NCI-H510A (cell line): ENCODE measurements at regions not wholly inside any gene's neighbourhood (a gene's known extent, or its start where the extent isn't known, plus 50 kb on each side); places are given as distances from the start of the nearest gene placed in this dataset.
"Not testable (repeated sequence)": the region's sequence is repeated elsewhere in the genome, so short reads cannot be mapped to it uniquely, and the experiment has no call there.

Experiments
- DNase-seq: peaks from one replicate; lab custom pipeline; 2025; lab: John Stamatoyannopoulos, UW

DNA sequence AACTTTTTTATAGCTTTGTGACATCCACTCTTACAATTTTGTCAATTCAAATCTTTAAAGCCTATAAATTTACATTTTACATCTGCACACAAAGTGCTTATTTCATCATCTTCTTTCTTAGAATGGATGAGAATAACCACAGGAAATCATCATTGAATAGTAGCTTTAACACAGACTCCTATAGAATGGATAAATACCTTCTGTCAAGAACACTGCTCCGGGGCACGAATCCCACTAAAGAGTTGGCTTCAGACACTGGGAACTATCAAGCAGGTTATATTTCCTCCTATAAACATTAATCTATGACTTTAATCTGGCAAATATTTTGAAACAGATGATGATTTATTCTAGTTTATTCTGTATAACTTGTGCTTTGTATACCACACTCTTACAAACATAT lies 269.7 kb upstream of the TPK1 start:
- DNase-seq = no peak

DNA sequence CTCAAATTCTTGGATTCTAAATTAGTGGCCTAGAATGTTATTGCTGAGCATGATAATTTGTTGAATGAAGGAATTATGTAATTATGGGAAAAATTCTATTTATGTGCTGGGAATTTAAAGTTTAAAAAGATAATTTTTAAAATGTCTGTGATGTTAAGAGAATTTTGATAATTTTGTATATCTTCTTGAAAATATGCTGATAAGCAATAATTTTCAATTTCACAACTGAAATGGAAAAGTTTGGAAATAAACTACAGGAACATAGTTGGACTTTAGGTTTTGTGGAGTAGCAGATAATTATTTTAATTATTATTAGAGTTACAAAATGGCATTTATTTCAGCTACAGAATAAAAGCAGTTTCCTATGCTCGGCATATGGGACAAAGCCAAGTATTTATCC lies 268.5 kb upstream of the TPK1 start:
- no peak for DNase-seq

DNA sequence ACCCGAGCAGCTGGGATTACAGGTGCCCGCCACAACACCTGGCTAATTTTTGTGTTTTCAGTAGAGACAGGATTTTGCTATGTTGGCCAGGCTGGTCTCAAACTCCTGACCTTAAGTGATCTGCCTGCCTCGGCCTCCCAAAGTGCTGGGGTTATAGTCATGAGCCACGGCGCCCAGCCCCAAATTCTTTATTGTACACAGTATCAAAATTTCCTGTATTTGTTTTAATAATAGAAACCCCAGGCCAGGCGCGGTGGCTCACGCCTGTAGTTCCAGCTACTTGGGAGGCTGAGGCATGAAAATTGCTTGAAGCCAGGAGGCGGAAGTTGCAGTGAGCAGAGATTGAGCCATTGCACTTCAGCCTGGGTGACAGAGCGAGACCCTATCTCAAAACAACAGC lies 266.3 kb upstream of the TPK1 start:
- DNase-seq = not testable (repeated sequence)

DNA sequence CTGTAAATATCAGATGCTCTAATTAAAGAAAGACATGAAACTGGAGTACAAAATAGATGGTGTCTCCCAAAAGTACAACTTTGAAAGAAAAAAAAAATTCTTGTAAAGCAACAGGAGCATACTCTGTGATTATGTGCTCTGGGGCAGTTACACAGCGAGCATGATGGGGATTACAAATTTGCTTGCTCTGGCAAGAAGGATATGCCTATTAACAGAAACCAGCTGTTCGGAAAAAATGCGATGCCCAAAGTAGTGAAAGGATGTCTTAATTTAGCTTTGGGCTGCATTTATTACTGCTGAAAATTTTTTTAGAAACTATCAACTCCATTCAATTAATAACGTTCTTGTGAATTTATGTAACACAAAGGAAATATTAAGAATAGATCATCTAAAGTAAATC lies 256.9 kb upstream of the TPK1 start:
- DNase-seq = no peak

DNA sequence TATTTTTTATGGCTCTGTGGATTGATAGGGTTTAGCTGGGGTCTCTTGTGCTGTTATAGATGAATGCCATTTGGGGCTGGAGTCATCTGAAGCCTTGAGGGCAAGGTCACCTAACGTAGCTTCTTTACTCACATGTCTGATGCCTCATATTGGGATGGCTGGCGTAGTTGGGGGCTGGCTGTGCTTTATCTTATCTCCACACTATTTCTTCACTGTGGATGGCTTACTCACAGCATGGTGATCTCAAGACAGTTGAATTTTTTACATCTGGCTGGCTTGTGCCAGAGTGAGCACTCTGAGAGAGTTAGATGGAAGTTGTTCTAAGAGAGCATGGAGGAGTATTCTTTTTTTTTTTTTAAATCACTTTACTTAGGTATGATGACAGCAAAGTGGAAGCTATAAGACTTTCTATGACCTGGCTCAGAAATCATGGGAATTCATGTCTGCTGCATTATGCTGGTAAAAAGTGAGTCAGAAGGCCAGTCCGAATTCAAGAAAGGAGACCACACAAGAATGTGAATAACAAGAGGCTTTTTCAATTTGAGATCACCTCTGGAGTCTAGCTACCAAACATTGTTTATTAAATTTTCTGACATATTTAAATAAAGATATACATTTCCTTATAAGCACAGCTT lies 252.4 kb upstream of the TPK1 start:
- no peak for DNase-seq

DNA sequence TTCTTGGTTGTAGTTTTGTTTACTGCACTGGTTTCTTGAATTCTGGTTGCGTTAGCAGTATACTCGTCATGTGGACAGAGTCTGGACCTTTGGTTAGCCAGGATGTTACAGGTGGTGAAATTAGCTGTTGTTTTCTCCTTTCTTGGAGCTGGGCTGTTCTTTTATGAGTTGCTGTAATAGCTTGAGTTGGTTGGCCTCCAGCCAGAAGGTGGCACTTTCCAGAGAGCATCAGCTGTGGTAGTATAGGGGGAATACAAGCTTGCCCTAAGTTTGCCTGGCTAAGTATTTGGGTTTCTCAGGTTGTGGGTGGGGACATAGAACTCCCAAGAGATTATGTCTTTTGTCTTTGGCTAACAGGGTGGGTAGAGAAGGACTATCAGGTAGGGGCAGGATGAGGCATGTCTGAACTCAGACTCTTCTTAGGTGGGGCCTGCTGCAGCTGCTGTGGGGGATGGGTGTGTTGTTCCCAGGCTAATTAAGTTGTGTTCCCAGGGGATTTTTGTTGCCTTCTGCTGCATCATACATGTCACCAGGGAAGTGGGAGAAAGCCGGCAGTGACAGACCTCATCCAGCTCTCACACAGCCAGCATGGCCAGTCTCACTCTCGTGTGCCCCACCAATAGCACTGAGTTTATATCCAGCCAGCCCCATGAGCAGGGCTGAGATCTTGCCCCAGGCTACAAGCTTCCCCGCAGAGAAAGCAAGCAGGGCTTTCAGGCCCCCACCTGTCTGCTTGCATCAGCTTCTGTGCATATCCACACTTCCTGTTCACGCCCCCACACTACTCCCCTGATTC lies 246.7 kb upstream of the TPK1 start:
- no peak for DNase-seq

DNA sequence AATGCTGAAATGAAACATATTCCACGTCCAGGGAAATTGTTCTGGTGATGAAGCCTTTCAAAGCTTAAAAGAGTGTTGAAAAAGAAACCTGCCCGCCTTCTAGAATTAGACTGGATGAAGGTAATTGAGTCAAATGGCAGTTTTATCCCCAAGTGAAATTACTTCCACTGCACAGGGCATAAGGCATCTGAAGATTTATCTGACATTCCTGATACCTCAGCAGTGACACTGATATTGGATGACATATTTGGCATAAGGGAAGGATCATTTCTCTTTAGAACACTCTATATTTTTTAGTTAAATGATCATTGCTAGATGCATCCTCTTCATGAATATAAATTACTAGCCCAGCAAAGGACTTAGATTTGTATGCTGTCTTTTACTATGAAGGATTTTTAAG lies 229.6 kb upstream of the TPK1 start:
- no peak for DNase-seq

DNA sequence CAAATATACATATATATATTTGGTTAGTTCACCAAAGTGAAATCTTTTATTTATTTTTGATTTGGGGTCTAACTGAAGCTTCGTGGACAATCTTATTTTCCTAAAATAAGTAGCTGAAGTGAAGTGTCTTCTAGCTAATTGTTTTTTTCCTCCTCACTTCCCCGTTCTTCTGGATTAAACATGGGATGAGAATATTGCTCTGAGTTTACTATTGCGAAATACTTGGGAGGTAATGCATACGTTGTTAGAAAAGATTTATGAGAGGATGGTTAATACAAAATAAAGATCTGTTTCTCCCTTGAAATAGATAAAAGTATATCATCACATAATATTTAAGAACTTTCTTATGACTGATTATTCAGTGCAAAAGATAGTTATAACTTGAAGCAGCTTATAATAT lies 228.3 kb upstream of the TPK1 start:
- DNase-seq = no peak

DNA sequence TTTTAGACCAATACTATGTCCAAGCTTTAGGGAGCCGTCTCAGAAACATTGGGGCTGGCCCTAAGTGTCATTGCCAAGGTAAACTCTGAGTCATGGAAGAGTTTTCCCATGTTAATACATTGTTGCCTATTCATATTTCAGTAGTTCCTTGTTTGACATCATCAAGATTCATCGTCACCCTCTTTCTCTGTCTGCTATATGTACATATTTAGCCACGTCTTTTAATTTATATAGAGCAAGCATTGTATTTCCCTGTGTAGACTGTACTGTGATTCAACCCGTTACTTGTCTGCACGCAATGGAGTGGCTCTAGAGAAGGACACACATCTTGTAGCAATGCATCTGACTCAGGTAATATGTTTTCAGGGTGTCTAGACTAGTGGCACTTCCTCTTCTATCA lies 217.9 kb upstream of the TPK1 start:
- no peak for DNase-seq

DNA sequence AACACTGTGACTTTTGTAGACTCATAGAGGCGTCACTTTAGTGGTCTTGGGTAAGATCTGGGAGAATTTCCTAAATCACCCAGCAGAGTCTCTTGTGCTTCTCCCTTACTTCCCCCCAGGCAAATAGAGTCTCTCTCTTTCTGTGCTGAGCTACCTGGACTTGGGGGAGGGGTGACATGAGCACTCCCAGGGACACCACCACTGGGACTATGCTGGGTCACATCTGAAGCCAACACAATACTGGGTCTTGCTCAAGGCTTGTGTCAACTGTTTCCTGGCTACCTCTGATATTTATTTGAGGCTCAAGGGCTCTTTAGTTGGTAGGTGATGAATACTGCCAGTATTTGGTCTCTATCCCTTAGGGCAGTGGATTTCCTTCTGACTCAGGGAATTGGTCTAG lies 214.6 kb upstream of the TPK1 start:
- peak; percentile 6 for DNase-seq

DNA sequence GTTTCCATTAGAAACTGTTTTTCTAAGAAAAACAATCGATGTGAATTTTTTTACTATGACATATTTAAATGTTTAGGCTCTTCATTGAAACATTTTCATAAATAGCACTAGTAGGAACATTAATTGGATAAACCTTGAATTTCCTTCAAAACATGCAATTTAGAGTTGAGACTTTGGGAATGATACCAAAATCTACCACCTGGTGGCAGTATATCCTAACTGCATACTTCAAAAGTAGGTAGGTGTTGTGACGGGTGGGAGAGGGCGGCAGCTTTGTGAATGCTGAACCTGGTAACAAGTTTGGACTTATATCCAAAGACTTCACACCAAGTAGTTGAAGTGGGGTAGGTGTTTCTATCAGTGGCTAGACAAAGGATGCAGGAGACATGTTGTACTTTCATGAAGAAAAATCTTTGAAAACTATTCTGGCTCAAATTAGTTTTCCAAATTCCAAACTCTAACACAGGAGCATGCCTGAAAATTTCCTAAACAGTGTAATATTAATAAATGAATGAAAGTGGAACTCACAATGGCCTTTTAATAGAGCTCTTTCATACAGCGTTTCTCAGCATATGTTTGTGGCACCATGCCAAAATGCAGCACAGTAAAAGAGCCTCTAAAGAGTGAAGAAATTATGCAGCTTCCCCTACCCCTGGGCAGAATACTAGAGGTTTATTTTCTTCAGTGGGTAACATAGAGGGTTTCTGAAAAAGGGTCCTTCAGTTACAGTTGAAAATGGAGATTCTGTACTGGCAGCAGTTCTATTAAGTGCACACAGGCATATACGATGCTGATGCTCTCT lies 201.0 kb upstream of the TPK1 start:
- DNase-seq = peak; percentile 2

DNA sequence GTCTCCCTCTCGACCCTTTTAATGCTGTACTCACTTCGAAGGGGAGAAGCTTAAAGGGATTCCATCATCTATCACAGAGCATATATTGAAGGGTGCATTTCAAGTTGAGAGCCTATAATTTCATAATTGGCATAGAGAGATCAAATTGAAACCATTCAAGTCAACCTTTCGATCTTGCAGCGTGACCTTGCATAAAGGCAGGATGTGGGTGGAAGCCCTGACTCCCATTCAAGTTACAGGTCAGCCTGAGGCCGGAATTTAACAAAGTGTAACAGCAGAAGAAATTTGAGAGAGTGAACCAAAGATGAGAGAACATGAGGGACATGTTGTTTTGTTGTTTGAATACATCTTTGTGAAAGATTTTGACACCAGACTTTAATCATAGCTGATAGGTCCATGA lies 195.3 kb upstream of the TPK1 start:
- no peak for DNase-seq

DNA sequence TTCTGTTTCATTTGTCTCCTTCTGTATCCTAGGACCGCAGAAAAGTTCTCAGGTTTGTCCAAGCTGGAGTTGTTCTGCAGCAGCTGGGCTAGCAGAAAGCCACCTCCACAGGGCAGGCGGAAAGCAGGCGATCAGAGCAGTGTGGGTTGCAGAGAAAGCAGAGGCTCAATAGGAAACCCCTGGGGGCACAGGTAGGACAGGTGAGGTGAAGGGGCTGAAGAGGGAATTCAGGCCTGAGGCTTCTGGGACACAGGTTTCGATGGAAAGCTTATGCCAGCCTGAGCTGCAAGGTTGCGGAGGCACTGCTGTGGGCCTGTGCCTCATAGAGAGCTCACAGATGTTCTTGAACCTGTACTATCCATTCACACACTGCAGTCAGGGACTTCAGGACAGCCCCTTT lies 194.9 kb upstream of the TPK1 start:
- no peak for DNase-seq

DNA sequence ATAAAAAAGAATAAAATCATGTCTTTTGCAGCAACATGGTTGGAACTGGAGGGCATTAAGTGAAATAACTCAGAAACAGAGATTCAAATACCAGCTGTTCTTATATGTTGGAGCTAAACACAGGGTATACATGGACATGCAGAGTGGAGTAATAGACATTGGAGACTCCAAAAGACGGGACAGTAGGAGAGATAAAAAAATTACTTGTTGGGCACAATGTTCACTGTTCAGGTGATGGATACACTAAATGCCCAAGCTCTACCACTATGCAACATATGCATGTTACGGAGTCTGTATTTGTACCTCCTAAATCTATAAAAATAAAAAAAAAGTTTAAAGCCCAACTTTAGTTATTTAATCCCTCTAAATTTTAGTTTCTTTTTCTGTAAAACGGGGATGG lies 184.6 kb upstream of the TPK1 start:
- no peak for DNase-seq

DNA sequence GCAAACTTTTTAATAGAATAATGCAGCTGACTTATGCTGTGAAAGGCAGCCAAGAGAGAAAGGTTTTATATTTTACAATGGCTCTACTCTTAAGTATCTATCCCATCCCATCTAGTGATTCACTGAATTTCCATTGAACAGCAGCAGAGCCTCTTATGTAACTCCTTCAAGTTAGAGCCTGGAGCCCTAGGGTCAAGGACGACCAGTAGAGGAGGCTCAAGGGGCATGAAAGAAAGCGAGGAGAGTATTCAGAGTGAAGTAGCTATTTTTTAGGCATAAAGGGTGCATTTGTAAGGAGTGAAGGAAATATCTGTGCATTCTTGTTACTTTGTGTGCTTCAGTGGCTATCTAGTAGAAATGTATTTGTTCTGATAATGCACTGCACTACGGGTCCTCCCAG lies 180.2 kb upstream of the TPK1 start:
- no peak for DNase-seq

DNA sequence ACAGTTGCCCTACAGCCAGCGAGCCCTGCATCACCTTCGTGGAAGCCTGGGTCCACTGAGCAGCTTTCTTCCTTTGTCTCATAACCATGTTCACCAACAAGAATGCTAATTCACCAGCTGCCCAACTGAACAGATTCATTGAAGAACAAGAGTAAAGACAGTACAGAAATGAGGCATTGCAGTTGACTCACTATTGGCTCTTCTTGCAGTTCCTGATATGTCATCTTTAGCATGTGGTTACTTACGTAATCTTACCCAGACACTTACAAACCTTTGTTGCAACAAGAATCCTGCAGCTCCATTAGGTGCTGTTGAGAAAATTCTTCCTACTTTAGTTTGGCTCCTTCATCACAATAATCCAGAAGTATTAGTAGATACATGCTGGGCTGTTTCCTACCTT lies 174.0 kb upstream of the TPK1 start:
- DNase-seq = no peak

DNA sequence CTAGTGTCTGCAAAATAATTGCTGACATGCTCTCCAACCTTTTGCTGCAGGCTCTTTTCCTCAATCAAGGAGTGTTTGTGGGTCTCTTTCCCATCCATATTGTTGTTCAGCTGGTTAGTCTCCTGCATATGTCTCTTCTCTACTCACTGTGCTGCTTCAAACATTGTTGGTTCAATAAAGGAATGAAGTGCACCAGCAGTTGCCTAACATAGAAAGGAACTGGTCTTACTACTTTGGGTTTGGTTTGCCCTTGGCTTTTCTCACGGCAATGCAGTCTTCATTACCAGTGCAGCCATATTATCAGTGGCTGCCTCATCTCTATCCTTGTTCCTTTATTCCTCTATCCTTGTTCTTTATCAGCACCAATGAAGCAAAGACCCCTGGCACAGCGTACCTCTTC lies 169.7 kb upstream of the TPK1 start:
- DNase-seq = no peak

DNA sequence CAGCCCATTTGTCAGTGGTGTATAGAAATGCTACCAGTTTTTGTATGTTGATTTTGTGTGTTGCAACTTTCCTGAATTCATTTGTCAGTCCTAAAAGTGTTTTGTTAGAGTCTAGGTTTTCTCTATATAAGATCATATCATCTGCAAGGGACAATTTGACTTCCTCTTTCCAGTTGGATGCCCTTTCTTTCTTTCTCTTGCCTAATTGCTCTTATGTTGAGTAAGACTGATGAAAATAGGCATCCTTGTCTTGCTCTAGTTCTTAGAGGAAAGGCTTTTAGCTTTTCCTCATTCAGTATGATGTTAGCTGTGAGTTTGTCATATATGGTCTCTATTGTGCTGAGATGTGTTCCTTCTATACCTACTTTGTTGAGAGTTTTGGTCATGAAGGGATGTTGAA lies 161.7 kb upstream of the TPK1 start:
- no peak for DNase-seq

DNA sequence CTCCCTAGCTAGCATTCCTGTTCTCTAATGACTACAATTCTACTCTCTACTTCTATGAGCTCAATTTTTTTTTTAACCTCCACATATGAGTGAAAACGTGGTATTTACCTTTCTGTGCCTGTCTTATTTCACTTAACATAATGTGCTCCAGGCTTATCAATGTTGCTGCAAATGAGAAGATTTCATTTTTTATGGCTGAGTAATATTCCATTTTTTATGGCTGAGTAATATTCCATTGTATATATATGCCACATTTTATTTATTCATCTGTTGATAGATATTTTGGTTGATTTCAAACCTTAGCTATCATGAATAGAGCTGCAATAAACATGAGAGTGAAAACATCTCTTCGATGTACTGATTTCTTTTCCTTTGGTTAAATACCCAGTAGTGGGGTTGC lies 159.6 kb upstream of the TPK1 start:
- no peak for DNase-seq

DNA sequence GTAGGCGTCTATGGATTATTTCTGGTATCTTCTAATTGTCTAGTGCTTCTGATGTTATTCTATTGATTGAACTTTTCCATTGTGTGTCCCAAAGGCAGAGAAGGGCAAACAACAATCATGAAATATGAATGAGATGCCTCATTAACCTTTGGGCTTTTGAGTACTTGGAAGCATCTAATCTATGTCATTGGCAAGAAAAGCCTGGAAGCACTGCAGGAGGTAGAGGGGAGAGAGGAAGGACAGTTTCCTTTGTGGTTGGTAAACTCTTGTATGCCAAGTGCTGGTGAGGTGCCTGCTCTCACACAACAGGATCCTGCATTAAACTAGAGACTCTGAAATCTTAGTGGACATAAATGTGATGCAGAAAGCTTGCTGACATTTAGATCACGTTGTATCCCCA lies 155.2 kb upstream of the TPK1 start:
- no peak for DNase-seq

DNA sequence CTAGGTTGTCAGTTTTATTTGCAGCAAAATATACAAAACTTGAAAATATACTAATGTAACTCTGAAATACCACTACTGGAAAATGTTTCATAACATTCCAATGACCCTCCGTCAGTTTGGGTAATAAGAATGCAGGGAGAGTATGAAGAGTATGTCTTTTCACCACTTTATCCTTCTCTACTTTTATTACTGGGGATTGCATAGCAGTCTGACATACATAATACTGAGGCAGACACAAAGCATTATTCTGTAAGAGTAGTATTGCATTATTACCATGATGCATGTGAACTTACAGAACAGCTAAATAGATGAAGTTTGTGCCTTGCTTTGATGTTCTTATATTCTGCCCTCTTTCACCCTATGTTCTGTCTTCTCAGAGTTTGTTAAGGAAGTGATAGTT lies 151.8 kb upstream of the TPK1 start:
- no peak for DNase-seq

DNA sequence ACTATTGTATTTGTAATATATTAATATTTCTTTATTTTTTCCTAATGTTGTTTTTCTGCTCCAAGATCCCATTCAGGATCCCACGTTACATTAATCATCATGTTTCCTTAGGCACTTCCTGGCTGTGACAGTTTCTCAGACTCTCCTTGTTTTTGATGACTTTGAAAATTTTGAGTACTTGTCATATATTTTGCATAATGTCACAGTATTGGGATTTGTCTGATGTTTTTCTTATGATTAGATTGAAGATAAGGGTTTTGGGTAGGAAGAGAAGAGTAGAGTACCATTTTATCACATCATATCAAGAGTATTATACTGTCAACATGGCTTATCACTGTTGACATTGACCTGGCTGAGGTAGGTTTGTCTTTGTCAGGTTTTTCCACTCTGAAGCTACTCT lies 146.3 kb upstream of the TPK1 start:
- DNase-seq = no peak

DNA sequence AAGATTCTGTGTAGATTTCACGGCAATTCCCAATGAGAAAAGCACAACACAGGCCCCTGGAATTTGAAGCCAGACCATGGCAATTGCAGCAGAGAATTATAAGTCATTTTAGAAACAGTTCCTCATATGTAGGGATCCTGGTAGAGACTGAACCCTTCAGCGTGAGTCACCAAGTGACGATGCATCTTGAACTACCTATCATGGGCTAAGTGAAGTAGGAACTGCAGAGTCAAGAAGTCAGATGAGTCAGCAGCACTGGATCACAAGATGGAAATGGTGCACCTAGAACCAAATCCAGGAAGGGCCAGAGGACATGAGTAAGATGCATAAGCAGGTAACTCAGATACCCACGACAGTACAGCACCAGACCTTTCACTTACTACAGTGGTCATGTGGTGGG lies 140.0 kb upstream of the TPK1 start:
- DNase-seq = no peak
